GM19324 (cell line): ENCODE measurements at regions not wholly inside any gene's neighbourhood (a gene's known extent, or its start where the extent isn't known, plus 50 kb on each side); places are given as distances from the start of the nearest gene placed in this dataset.

Experiments
- ATAC-seq: cut with Tn5 transposase; IDR thresholded peaks from one replicate; pipeline ENCODE4 v1.9.1; 2021; ENCODE audit warnings: mild to moderate bottlenecking, moderate library complexity; ENCODE audit not compliant: unreplicated experiment, low FRiP score

- no peak for ATAC-seq
Observed at GRCh38 chr1:192100686-192101468, 57.4 kb upstream of the RGS18 start.

DNA sequence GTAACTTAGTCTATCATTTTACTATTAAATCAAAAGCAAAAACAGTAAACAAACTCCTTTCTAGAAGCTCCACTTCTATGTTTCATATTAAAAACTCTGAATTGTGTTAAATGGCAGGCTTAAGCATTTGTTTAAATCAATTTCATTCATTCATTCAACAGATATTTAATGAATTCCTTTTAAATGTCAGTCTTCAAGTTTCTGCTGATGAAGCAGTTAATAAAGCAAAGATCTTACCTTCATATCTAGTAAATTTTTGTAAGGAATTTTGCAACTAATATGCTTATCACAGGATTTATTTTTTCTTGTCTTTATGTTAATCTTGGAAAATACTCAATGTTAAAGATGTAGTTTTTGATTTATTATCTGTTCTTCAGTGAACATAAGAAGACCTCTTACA lies 54.1 kb upstream of the RGS18 start:
- no peak for ATAC-seq

DNA sequence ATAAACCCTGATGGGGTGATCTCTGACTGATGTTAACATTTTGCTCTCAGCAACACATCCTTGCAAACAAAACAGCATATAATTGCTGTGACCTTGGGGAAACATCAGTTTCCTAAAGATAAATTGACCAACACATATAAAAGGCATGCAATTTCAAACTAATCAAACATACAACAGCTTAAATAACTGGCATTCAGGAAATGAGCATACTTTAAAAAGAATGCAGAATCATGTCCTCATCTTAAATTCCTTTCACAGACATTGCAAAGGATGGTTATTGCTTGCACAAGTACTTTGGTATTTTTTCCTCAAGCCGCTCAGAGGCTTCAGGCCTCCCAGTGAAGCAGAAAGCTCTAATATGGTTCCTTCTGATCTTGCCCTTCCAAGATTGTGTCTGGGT lies 53.4 kb upstream of the RGS18 start:
- ATAC-seq: no peak

- ATAC-seq: no peak
Observed at GRCh38 chr1:192108161-192108560, 50.1 kb upstream of the RGS18 start.
